Caki2 (cell line): ENCODE measurements at regions not wholly inside any gene's neighbourhood (a gene's known extent, or its start where the extent isn't known, plus 50 kb on each side); places are given as distances from the start of the nearest gene placed in this dataset.

Experiments used
- DNase-seq: peaks from one replicate; pipeline ENCODE4 v3.0.0-alpha.2; 2015; ENCODE audit warnings: low read depth
- in situ Hi-C: cut with HindIII; loops from 2 replicates; pipeline ENCODE4 v1.10.0; 2016; ENCODE audit warnings: low sequenced_read_pairs, low pct_unique_long_range_greater_than_20kb, mixed read lengths

- no peak for DNase-seq
- in situ Hi-C loops = no loop called here
Observed at GRCh38 chr22:22088658-22089458, 106.3 kb upstream of the TOP3B start.

DNA sequence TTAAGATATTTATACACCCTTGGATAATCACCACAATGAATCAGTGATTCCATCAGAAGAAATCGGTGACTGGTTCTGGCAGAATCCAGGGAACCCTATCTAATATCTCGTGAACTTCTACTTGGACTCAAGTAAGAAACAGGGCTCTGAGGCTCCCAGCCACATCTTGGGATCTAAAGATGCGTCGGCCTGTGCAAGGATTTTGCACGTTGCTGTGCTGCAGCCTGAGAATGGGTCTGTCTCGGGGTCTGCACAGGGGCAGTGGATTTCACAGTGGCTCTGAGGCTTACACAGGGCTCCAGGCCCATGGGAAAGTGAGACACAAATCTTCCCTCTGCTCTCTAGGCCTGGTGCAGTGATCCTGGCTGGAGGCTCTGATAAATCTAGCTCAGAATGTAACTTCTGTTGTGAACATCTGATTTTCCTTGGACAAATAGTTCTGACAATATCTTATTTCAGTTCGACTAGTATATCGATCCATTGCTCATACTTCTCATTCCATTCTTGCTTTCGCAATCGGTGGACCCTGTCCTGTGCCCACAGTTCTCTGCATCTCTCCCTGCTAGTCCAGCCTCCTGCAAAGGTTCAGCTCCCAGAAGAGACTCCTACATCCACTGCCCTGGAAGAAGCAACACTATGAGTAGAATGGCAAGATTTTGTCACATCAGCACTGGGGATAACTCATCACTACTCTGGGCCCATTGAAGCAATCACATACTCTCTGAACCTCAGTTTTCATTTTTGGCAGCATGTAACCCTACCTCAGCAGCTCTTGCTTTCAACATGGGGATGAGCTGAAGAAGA is 105.5 kb upstream of the TOP3B start:
- in situ Hi-C loops = no loop called here
- no peak for DNase-seq

- in situ Hi-C loops = no loop called here
- no peak for DNase-seq
Observed at GRCh38 chr22:22086501-22087158, 104.0 kb upstream of the TOP3B start.

DNA sequence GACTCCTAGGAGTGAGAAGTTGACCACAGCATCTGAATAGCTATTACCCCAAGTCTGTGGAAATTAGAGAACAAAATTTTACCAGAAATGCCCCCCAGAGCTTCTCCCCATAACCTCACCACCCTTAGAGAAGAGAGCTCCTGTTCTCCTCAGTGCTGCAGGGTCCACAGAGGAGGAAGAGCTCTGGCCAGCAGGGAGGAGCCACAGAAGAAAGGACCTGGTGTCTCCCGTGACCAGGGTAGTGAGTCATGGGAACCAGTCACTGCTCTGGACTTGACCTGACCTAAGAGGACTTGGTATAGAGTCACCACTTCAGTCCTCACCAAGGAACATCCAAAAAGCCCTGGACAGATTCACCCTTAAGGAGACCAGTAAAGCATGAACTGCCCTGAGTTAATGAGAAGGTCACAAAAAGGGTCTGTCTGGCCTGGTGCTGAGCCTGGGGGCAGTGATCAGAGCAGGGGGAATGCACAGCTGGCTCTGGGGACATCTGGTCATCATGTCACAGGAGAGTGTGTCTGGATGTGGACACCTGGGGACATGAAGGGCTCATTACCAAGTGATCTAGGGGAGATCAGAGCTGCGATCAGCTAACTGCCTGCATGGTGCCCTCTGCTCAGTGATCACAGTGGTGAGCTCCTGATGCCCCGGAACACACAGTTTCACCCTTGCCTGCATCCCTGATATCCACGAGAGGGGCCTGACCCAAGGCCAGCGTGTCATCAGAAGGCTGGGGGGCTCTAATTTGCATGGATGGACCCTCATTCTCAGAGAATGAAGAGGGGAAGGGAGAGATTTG is 103.3 kb upstream of the TOP3B start:
- in situ Hi-C loops = no loop called here
- DNase-seq = peak; percentile 41

- in situ Hi-C loops = no loop called here
Observed at GRCh38 chr22:22084089-22084711, 101.6 kb upstream of the TOP3B start.

GRCh38 chr22:22082960-22083359 is 100.4 kb upstream of the TOP3B start:
- no peak for DNase-seq
- in situ Hi-C loops = no loop called here

More at GRCh38 chr22:22084089-22084711, 101.6 kb upstream of the TOP3B start:
- no peak for DNase-seq

DNA sequence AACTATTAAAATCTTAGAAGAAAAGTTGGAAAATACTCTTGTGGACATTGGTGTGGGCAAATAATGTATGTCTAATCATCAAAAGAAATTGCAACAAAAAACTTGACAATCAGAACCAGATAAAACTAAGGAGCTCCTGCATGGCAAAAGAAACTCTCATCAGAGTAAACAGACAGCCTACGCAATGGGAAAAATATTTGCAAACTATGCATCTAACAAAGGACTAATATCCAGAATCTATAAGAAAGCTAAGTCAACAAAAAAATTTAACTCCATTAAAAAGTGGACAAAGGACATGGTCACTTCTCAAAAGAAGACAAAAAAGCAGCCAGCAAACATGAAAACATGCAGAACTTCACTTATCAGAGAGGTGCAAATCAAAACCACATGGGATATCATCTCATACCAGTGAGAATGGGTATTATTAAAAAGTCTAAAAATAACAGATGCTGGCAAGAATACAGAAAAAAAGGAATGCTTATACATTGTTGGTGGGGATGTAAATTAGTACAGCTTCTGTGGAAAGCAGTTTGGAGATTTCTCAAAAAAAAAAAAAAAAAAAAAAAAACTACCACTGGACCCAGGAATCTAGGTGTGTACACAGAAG is 99.7 kb upstream of the TOP3B start:
- in situ Hi-C loops = no loop called here
- DNase-seq = no peak

- in situ Hi-C loops = no loop called here
Observed at GRCh38 chr22:22080270-22080669, 97.7 kb upstream of the TOP3B start.

GRCh38 chr22:22079404-22080148 is 97.0 kb upstream of the TOP3B start:
- DNase-seq = no peak
- in situ Hi-C loops = no loop called here

More at GRCh38 chr22:22080270-22080669, 97.7 kb upstream of the TOP3B start:
- DNase-seq = no peak

DNA sequence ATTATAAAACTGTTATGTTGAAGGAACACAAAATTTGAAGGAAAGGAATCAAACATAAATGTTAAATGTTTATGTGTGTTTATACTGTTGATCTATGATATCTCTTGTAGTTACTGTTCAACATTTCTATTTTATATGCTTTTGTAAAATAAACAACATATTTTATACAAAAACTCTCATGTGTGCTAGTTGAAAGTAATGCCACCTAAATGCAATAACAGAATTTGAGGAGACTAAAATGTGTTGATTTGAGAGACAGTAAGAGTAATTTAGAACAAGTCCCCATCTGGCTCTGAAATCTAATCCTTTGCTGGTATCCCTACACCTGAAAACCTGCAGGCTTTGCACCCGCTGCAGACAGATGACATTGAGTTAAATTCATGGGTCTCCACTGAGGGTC is 95.7 kb upstream of the TOP3B start:
- in situ Hi-C loops = no loop called here
- DNase-seq = no peak

DNA sequence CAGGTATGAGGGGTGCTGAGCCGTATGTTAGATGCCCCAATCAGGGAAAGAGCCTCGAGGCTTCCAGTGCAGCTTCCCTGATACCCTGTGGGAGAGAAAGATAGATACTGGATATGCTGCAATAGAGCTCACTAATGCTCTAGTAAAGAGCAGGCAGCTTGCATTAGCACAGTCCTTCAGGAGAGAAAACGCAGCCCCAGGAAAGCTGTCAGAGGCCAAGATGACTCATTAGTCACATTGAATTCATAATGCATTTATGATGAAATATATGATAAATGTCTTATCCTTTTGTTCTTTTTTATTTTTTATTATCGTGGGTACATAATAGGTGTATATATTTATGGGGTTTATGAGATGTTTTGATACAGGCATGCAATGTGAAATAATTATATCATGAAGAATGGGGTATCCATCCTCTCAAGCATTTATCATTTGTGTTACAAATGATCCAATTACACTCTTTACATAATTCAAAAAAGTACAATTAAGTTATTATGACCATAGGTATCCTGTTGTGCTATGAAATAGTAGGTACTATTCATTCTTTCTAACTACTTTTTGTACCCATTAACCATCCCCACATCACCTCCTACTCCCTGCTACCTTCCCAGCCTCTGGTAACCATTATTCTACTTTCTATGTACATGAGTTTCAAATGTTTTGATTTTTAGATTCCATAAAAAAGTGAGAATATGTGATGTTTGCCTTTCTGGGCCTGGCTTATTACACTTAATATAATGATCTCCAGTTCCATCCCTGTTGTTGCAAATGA is 94.5 kb upstream of the TOP3B start:
- DNase-seq = no peak
- in situ Hi-C loops = no loop called here

DNA sequence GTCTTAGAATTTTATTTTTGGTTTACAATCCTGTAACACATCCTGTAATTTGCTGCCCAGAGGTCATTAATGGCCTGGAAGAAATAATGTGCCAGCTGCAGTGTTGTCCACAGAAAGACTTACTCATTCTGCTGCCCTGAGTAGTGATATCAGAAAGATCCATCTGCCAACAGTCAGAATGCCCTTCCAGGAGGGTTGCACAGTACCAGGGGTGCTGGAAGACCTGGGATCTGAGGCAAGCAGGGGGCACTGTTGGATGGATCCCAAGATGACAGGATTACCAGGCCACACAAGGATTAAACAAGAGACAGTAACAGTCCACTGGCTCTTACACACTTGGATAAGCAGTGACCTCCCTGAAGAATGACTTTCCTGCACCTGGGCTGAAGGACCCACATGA is 93.8 kb upstream of the TOP3B start:
- DNase-seq = peak; percentile 8
- in situ Hi-C loops = no loop called here

DNA sequence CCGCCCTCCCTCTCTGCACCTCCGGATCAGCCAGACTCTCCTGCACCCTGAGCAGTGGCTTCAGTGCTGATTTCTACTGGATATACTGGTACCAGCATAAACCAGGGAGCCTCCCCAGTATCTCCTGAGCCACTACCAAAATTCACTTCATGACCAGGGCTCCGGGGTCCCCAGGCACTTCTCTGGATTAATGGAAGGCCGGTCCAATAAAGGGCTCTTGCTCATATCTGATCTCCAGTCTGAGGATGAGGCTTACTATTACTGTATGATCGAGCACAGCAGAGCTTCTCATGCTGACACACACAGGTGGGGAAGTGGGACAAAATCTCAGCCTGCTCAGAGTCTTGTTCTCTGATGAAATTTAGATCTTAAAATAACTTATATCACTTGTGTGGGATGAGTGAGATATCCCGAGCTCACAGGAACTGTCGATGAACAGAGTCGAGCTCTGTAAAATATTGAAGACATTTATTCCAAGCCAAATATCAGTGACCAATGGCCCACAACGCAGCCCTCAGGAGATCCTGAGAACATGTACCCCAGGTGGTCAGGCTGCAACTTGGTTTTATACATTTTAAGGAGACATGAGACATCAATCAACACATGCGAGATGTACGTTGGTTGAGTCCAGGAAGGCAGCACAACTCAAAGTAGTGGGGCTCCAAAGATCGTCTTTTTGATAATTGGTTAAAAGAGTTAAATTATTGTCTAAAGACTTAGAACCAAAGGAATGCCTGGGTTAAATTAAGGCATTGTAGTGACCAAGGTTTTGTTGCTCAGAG is 93.0 kb upstream of the TOP3B start:
- no peak for DNase-seq
- in situ Hi-C loops = no loop called here

- DNase-seq = peak; percentile 22
- in situ Hi-C loops = no loop called here
Observed at GRCh38 chr22:22074634-22075381, 92.2 kb upstream of the TOP3B start.
